T47D (cell line): ENCODE measurements at regions not wholly inside any gene's neighbourhood (a gene's known extent, or its start where the extent isn't known, plus 50 kb on each side); places are given as distances from the start of the nearest gene placed in this dataset.

ENCODE experiments used
- DNase-seq, 2 experiments: peaks; one replicate each; pipeline versions ENCODE4 v3.0.0 to v3.0.0-alpha.2; 2011 to 2012; ENCODE audit warnings: low read depth in 1 of 2, low spot score in 1 of 2
- JUND ChIP-seq: IDR thresholded peaks from 2 replicates; pipeline ENCODE4 v1.6.1; 2012; ENCODE audit warnings: low read depth
- in situ Hi-C: cut with HindIII; loops from 2 replicates; pipeline ENCODE4 v1.10.0; 2016; ENCODE audit warnings: low sequenced_read_pairs, low pct_unique_long_range_greater_than_20kb

DNA sequence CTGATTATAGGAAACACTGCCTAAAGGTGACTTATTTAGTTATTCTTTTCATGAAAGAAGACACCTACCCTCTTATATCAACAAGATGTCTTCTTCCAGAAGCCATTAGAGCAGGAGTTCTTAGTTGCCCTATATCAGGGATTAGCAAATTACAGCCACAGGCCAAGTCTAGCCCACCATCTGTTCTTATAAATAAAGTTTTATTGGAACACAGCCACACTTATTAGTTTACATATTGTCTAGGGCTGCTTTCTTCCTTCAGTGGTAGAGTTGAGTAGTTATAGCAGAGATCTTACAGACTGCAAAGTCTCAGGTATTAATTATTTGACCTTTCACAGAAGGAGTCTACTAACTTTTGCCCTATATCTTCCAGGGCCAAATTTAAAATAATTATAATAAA, 157.2 kb upstream of the NOCT start:
- no peak for TF ChIP-seq JUND
- in situ Hi-C loops = no loop called here

DNA sequence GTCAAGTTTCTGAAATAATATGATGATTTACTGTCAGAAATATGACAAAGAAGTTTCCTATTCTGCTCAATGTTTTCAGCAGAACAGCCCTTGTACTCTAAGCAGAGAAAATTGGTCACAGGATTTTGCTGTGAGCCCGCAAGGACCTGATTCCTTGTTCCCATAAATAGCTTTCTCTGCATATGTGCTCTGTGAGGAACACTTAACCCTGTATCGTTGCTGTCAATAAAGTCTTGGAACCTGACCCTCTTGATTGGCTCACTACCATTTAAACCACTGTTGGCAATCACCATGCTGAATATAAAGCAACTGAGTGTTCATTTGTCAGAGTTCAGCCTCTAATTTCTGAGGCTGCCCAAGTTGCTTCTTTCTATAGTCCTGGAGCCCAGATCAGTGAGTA, 158.2 kb upstream of the NOCT start:
- in situ Hi-C loops = no loop called here

More for the DNA sequence above, 157.2 kb upstream of the NOCT start:
- DNase-seq = no peak

GRCh38 chr4:138852681-138853080, 162.9 kb upstream of the NOCT start:
- no peak for TF ChIP-seq JUND
- DNase-seq = no peak
- in situ Hi-C loops = no loop called here

More for the DNA sequence above, 158.2 kb upstream of the NOCT start:
- no peak for DNase-seq
- TF ChIP-seq JUND = no peak

DNA sequence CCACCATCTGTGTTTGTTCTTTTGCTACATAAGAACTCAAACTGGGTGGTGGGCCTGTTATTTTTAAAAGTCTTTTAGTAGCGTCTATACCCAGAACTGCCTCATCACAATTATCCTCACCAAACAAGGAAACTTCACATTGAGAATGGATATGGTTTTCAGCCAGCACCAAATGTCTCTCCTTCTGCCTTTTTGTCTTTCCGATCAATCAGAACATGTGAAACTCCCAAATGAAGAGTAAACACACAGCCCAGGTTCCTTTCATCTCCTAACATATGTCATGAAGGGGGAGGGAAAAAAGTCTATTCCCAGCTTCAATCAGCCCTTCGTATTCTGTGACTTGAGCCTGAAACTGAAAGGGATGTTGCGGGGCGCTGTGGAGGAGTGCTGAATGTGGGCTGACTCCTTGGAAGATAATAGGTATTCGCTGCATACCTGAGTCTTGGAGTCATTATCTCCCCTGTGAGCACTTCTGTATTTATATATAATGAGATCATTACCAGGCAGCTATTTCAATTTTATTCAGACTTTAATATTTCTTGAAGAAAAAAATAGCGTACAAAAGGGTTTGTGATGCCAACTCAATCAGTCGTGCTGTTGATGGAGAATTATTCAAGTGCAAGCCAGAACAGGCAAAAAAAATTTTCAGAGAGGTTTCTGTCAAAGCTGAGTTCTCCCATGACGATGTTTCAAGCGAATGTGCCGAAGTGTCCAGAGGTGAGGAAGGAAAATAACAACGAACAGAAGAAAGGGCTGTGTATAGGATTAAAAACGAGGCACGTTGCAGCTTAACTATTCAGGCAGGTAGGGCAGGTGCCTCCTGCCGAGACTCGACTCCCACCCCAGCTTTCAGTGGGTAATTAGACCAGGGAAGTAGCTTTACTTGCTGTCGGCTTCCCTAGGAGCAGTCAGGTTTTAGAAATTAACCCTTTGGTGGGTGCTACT, 163.9 kb upstream of the NOCT start:
- in situ Hi-C loops = no loop called here
- peak in 1 of 2 experiments; percentile 35 for DNase-seq
- TF ChIP-seq JUND = no peak

GRCh38 chr4:138845664-138846063, 169.9 kb upstream of the NOCT start:
- in situ Hi-C loops = no loop called here
- TF ChIP-seq JUND = no peak
- DNase-seq = no peak

- no peak for TF ChIP-seq JUND
- no peak for DNase-seq
- in situ Hi-C loops = no loop called here
Measured at GRCh38 chr4:138845054-138845453, 170.5 kb upstream of the NOCT start.

DNA sequence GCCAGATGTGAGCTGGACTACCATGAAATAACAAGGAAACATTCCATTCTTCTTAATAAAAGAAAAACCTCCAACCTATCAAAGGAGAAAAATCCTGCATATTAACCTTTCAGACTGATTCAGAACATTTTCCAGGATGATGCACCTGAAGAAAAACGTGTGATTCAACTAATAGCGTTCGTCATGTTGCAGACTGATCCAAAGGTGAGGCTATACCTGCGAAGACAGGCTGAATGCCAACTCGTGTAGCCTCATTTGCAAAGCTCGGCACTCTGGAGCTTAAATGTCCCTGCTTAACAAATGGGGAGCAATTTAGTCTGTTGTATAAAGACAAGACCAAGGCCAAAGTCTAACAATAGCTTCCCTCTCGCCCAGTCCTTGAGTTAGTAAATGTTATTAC, 172.0 kb upstream of the NOCT start:
- in situ Hi-C loops = no loop called here
- TF ChIP-seq JUND = no peak
- DNase-seq = no peak

DNA sequence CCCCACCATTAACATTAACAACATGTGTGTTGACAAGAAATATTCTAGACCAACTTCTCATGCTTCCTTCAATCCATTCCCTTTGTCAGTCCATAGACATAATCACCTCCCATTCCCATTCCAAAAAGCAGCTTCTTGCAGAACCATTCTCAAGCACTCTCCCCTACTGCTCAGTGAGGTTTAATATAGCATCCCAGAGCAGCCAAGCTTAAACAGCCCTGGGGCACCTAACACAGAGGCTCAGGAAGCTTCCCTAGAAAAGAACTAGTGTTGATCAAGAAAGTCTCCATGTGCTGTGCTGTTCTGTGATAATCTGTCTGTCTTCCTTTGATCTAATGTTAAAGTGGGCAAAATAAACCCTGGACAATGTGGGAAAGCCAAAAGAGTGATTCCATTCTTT, 174.2 kb upstream of the NOCT start:
- in situ Hi-C loops = no loop called here
- no peak for DNase-seq
- TF ChIP-seq JUND = no peak

DNA sequence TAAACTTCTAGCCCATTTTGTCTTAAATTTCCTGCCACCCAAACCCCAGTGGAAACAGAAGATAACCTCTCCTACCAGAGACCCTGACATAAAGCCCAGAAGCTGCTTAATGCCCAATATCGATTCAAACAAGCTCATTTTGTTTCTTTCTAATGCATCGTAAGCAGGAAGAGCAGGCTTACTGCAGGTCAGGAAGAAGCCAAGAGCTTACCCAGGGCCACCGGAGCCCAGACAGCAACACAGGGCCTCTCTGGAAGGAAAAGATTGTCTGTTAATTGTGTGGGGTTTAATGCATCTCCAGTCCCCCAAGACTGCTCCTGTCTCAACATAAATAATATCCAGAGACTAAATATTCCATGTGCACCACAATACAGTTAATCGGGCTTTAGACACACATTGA, 177.3 kb upstream of the NOCT start:
- no peak for DNase-seq
- in situ Hi-C loops = no loop called here
- no peak for TF ChIP-seq JUND

DNA sequence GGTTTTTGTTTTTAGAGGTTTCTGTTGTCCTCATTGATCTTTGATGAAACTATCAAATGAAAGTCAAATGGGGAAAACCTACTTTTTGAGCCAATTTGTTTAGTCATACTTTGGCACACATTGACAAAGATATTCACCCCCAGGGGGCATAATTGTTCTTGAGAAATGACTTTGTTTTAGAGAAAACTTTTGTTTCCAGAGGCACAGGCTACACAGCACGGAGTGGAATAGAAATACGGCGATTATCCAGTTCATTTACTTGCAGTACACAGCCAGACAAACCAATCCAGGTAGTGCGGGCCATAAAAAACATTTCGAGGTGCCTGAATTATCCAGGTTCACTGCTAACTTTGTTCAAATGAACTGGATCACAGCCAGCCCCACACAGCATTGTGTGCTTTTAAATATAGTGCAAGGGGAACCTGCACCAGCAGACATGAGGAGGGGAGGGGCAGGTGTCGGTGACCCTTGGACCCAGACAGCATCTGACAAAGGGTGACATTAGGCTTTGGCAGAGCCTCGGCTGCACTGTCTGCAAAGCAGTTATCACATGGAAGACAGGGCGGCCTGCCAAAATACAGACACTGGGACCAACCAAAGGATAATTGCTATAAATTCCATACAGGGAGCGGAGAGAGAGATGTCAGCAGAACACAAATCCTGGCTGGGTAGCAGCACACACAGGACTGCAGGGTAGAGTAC, 179.6 kb upstream of the NOCT start:
- DNase-seq = peak in 1 of 2 experiments; percentile 36
- no peak for TF ChIP-seq JUND
- in situ Hi-C loops = no loop called here

DNA sequence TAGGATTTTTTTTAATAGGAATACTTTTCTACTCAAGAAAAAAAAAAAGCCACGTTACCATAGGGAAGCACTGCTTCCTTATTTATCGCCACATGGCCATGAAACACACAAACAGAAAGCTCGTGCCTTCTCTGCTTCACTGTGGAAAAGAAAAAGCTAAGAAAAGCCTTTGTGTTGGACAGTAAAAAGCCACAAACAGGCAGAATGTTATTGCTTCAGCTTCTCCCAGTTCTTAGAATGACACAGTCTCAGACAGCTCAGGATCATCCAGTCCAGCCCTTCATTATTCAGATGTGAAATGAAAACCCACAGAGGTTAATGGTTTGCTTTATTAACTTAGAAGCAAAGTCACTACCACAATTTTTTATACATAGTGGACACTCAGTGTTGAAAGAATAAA, 181.6 kb upstream of the NOCT start:
- in situ Hi-C loops = no loop called here
- DNase-seq = no peak
- TF ChIP-seq JUND = no peak

- no peak for TF ChIP-seq JUND
- DNase-seq = no peak
- in situ Hi-C loops = no loop called here
Measured at GRCh38 chr4:138832563-138832962, 183.0 kb upstream of the NOCT start.

DNA sequence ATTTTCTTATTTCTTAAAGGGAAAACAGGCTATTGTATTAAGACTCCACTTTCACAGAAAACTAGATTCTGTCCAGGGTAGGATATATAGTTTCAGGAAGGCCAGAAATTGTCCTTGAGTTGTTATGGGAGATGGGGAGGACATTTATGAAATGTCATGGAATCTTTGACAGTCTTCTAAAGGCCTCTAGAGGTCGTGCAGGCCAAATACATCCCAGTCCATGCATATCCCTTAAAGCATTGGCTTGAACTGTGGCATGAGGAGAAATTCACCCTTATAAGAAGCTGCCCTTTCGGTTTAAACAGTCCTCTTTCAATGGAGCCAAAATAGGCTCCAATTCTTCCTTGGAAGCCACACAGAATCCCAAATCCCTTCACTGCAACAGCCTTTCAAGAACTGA, 183.6 kb upstream of the NOCT start:
- in situ Hi-C loops = no loop called here
- DNase-seq = peak in 1 of 2 experiments; percentile 33
- no peak for TF ChIP-seq JUND

DNA sequence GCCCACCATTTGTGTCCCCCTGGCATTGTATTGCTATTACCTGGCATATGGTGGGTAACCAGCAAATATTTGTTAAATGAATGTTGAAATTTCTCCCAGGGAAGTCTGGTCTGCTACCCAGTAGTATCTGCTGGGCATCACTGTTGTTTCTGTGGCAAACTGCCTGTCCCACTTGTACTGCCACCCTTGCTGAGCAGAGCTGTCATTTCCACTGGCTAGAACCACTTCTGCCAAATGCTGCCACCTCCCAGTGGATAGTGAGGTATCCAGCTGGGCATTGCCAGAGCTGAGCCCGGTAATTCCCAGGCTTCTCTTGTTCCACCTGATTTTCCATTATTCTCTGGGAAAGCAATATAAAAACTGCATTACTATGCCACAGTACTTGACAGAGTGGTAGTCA, 186.7 kb upstream of the NOCT start:
- DNase-seq = no peak
- in situ Hi-C loops = no loop called here
- TF ChIP-seq JUND = no peak
